ENCODE measurements at regions not wholly inside any gene's neighbourhood (a gene's known extent, or its start where the extent isn't known, plus 50 kb on each side); places are given as distances from the start of the nearest gene placed in this dataset.

DNA sequence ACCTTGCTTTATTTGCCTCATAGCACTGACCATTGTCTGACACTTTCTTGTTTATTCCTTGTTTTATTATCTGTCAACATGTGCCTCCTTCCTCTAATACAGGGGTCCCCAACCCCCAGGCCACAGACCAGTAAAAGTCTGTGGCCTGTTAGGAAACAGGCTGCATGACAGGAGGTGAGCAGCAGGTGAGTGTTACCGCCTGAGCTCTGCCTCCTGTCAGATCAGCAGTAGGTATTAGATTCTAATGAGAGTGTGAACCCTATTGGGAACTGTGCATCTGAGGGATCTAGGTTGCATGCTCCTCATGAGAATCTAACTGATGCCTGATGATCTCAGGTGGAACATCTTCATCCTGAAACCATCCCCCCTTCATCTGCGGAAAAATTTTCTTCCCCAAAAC, 228.0 kb downstream of the HINT1 start:
- TF ChIP-seq, protein P1, sequence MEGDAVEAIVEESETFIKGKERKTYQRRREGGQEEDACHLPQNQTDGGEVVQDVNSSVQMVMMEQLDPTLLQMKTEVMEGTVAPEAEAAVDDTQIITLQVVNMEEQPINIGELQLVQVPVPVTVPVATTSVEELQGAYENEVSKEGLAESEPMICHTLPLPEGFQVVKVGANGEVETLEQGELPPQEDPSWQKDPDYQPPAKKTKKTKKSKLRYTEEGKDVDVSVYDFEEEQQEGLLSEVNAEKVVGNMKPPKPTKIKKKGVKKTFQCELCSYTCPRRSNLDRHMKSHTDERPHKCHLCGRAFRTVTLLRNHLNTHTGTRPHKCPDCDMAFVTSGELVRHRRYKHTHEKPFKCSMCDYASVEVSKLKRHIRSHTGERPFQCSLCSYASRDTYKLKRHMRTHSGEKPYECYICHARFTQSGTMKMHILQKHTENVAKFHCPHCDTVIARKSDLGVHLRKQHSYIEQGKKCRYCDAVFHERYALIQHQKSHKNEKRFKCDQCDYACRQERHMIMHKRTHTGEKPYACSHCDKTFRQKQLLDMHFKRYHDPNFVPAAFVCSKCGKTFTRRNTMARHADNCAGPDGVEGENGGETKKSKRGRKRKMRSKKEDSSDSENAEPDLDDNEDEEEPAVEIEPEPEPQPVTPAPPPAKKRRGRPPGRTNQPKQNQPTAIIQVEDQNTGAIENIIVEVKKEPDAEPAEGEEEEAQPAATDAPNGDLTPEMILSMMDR (IDR thresholded peaks at IDR 0.05), result no peak
- TF ChIP-seq POLR2A (IDR thresholded peaks at IDR 0.05) (no peak), EP300 (IDR thresholded peaks at IDR 0.05) (no peak)
